GM19023 (cell line): ENCODE measurements at regions not wholly inside any gene's neighbourhood (a gene's known extent, or its start where the extent isn't known, plus 50 kb on each side); places are given as distances from the start of the nearest gene placed in this dataset.

Source experiments
- ATAC-seq: cut with Tn5 transposase; IDR thresholded peaks from one replicate; pipeline ENCODE4 v1.9.1; 2021; ENCODE audit warnings: mild to moderate bottlenecking, moderate library complexity; ENCODE audit not compliant: unreplicated experiment

GRCh38 chr13:30004204-30004603, 153.8 kb upstream of the UBL3 start:
- ATAC-seq, result no peak

- ATAC-seq, result no peak
Observed at GRCh38 chr13:30002577-30002976, 152.2 kb upstream of the UBL3 start.

- no peak for ATAC-seq
Observed at GRCh38 chr13:30000370-30000765, 150.0 kb upstream of the UBL3 start.

- no peak for ATAC-seq
Observed at GRCh38 chr13:29999492-30000369, 149.3 kb upstream of the UBL3 start.

GRCh38 chr13:29996316-29996715, 145.9 kb upstream of the UBL3 start:
- no peak for ATAC-seq

- no peak for ATAC-seq
Observed at GRCh38 chr13:29994911-29995595, 144.6 kb upstream of the UBL3 start.

GRCh38 chr13:29993716-29994488, 143.5 kb upstream of the UBL3 start:
- no peak for ATAC-seq

GRCh38 chr13:29993196-29993595, 142.8 kb upstream of the UBL3 start:
- no peak for ATAC-seq

GRCh38 chr13:29991343-29991742, 140.9 kb upstream of the UBL3 start:
- ATAC-seq, result no peak

GRCh38 chr13:29987340-29987739, 136.9 kb upstream of the UBL3 start:
- no peak for ATAC-seq

- ATAC-seq, result no peak
Observed at GRCh38 chr13:29980339-29980738, 129.9 kb upstream of the UBL3 start.

- ATAC-seq, result no peak
Observed at GRCh38 chr13:29978211-29978610, 127.8 kb upstream of the UBL3 start.

GRCh38 chr13:29977476-29978120, 127.2 kb upstream of the UBL3 start:
- ATAC-seq, result no peak

- ATAC-seq, result no peak
Observed at GRCh38 chr13:29976535-29976934, 126.1 kb upstream of the UBL3 start.

- no peak for ATAC-seq
Observed at GRCh38 chr13:29975283-29975682, 124.9 kb upstream of the UBL3 start.

GRCh38 chr13:29969286-29969685, 118.9 kb upstream of the UBL3 start:
- no peak for ATAC-seq

- ATAC-seq, result no peak
Observed at GRCh38 chr13:29964181-29964845, 113.9 kb upstream of the UBL3 start.

- no peak for ATAC-seq
Observed at GRCh38 chr13:29963089-29963488, 112.7 kb upstream of the UBL3 start.

- no peak for ATAC-seq
Observed at GRCh38 chr13:29961036-29961670, 110.7 kb upstream of the UBL3 start.

- no peak for ATAC-seq
Observed at GRCh38 chr13:29959603-29960002, 109.2 kb upstream of the UBL3 start.
